GM23248 (cell line): ENCODE measurements at regions not wholly inside any gene's neighbourhood (a gene's known extent, or its start where the extent isn't known, plus 50 kb on each side); places are given as distances from the start of the nearest gene placed in this dataset.

Experiments used
- DNase-seq: peaks from one replicate; pipeline ENCODE4 v3.0.0-alpha.2; 2015
- H2AFZ ChIP-seq: fragments of 200-600 bp; sonication (generic); 2 replicates; pipeline ENCODE4 v1.6.1; 2016; ENCODE audit warnings: antibody characterized with exemption
- H3F3A ChIP-seq: fragments of 200-600 bp; sonication (generic); 2 replicates; pipeline ENCODE4 v1.6.1; 2016; ENCODE audit warnings: mild to moderate bottlenecking, antibody characterized with exemption, mixed run types; ENCODE audit not compliant: insufficient read depth
- H3K27ac ChIP-seq: fragments of 200-600 bp; sonication (generic); 2 replicates; pipeline ENCODE4 v1.5.1; 2016; ENCODE audit warnings: mild to moderate bottlenecking
- H3K27me3 ChIP-seq: fragments of 200-600 bp; sonication (generic); replicated peaks from 2 replicates; pipeline ENCODE4 v1.6.1; 2016; ENCODE audit warnings: mild to moderate bottlenecking; ENCODE audit not compliant: insufficient read depth
- H3K36me3 ChIP-seq: fragments of 200-600 bp; sonication (generic); 2 replicates; pipeline ENCODE4 v1.6.1; 2016; ENCODE audit warnings: low read depth, mild to moderate bottlenecking
- H3K4me1 ChIP-seq: fragments of 200-600 bp; sonication (generic); 2 replicates; pipeline ENCODE4 v1.6.1; 2016; ENCODE audit warnings: mild to moderate bottlenecking; ENCODE audit not compliant: insufficient read depth
- H3K4me2 ChIP-seq: fragments of 200-600 bp; sonication (generic); one replicate; pipeline ENCODE4 v1.6.1; 2016; ENCODE audit warnings: mild to moderate bottlenecking; ENCODE audit not compliant: unreplicated experiment
- H3K4me3 ChIP-seq: fragments of 200-600 bp; sonication (generic); 2 replicates; pipeline ENCODE4 v1.5.1; 2016; ENCODE audit warnings: mild to moderate bottlenecking
- H3K79me2 ChIP-seq: fragments of 200-600 bp; sonication (generic); 2 replicates; pipeline ENCODE4 v1.6.1; 2016; ENCODE audit warnings: mild to moderate bottlenecking; ENCODE audit not compliant: insufficient read depth
- H3K9ac ChIP-seq: fragments of 200-600 bp; sonication (generic); 2 replicates; pipeline ENCODE4 v1.6.1; 2016; ENCODE audit warnings: mild to moderate bottlenecking
- H3K9me2 ChIP-seq: fragments of 200-600 bp; sonication (generic); 2 replicates; pipeline ENCODE4 v1.6.1; 2016; ENCODE audit warnings: mixed run types, mild to moderate bottlenecking, moderate library complexity; ENCODE audit not compliant: insufficient read depth
- H3K9me3 ChIP-seq: fragments of 200-600 bp; sonication (generic); one replicate; pipeline ENCODE4 v1.6.1; 2017; ENCODE audit warnings: low read depth
- H4K20me1 ChIP-seq: fragments of 200-600 bp; sonication (generic); 2 replicates; pipeline ENCODE4 v1.6.0; 2016; ENCODE audit not compliant: insufficient read depth
- EZH2 ChIP-seq: fragments of 200-600 bp; sonication (generic); IDR thresholded peaks from 2 replicates; pipeline ENCODE4 v1.6.1; 2018; ENCODE audit warnings: antibody characterized with exemption, mild to moderate bottlenecking; ENCODE audit not compliant: insufficient read depth, poor library complexity, severe bottlenecking
- EZH2phosphoT487 ChIP-seq: fragments of 200-600 bp; sonication (generic); IDR thresholded peaks from 2 replicates; pipeline ENCODE4 v1.6.1; 2018; ENCODE audit warnings: antibody characterized with exemption, moderate library complexity, mild to moderate bottlenecking, low read depth; ENCODE audit not compliant: insufficient read depth
- WGBS, 2 experiments: methylation state at CpG; one replicate each; pipeline ENCODE4 v1.1.6; 2015 to 2017; ENCODE audit warnings: low lambda C conversion rate in 2 of 2, low coverage in 1 of 2; ENCODE audit errors: missing lambda C conversion rate in 2 of 2; 5-methylcytosine and 5-hydroxymethylcytosine counted together
- in situ Hi-C: fragments of 300-500 bp; cut with MboI; formaldehyde crosslinking; loops from 2 replicates; pipeline ENCODE4 v1.15.0; 2020

DNA sequence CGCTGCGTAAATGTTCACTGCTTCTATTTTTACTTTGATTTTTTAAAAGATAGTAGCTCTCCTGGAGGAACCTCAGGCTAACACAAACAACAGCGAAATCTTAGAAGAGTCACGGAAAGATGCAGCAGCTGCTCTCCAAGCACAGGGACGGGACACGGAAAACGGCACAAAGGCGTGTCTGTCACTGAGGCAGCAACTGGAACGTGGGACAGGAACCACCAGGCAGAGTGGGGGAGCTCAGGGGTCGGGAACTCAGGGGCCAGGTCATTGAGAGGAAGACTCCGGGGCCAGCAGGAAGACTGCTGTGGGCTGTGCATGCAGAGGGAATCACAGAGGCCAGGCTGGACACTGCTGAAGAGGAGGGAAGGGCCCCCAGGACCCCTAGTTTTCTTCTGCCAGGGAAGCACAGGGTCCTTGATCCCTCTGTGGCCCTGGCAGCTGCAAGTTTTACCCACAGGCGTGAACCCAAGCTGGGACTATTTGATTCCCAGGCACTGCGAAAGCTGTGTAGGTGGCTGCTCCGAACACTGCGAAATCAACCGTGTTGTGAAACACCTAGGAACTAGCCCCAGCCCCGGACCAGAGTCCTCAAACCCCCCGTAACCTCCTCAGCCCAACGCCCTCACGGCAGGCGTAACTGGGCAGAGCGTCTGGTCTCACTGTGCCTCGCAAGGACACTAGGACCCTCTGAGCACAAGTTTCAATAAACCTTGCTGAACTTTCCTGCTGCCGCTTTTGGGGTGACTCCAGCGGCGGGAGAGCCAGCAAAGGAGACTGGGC, 263.0 kb downstream of the EIPR1 start:
- no peaks in the 10 kb centered on the region for H3K9me3 ChIP-seq
- no peak overlapping the region for H3K4me3 ChIP-seq

GRCh38 chr2:3113769-3114168, 263.8 kb downstream of the EIPR1 start:
- Histone ChIP-seq H3K27ac (no peak overlapping the region), H3F3A (peaks cover 6% of the 10 kb centered on the region; the same call in 1 of the 2 replicates), H3K4me2 (no peak overlapping the region), H3K36me3 (no peaks in the 10 kb centered on the region), H3K79me2 (no peaks in the 10 kb centered on the region), H3K9me3 (no peaks in the 10 kb centered on the region), H4K20me1 (no peaks in the 10 kb centered on the region), H3K4me3 (no peak overlapping the region), H3K27me3 (no peaks in the 10 kb centered on the region), H2AFZ (no peak overlapping the region), H3K4me1 (no peaks in the 10 kb centered on the region), H3K9ac (no peak overlapping the region), H3K9me2 (no peaks in the 10 kb centered on the region)
- 32 to 49% methylated on average over 6 of the region's 6 CpGs for WGBS, 2 experiments
- TF ChIP-seq EZH2phosphoT487 (no peak), EZH2 (no peak)
- DNase-seq, result no peak
- in situ Hi-C loops, result no loop called here

More for the DNA sequence above, 263.0 kb downstream of the EIPR1 start:
- TF ChIP-seq EZH2phosphoT487 (no peak), EZH2 (no peak)
- Histone ChIP-seq H3K9ac (no peak overlapping the region), H3K27ac (no peak overlapping the region), H3F3A (peaks cover 6% of the 10 kb centered on the region; the same call in 1 of the 2 replicates), H2AFZ (no peak overlapping the region), H3K9me2 (no peaks in the 10 kb centered on the region), H3K4me2 (no peak overlapping the region), H4K20me1 (no peaks in the 10 kb centered on the region), H3K4me1 (no peaks in the 10 kb centered on the region), H3K79me2 (no peaks in the 10 kb centered on the region), H3K36me3 (no peaks in the 10 kb centered on the region), H3K27me3 (no peaks in the 10 kb centered on the region)
- no peak for DNase-seq
- in situ Hi-C loops, result no loop called here
- 64 to 67% methylated on average over 26 of the region's 26 CpGs for WGBS, 2 experiments

DNA sequence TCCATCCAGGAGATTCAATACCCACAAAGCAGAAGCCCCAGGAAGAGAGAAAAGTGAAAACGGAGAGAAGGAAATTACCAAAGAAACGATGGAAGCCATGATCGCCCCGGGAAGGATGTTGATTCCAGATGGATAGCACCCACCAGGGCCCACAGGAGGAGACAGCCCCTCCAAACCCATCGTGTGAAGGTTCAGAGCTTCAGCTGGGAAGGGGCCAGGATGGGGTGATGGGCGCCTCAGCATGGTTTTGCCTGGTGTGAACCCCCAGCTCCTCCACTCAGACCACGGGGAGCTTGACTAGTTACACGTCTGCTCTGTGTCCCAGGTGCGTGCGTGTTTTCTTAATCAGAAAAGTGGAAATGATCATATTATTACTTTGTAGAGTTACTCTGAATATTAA, 264.5 kb downstream of the EIPR1 start:
- Histone ChIP-seq H3K9ac (no peak overlapping the region), H3K79me2 (no peaks in the 10 kb centered on the region), H2AFZ (no peak overlapping the region), H3K9me2 (no peaks in the 10 kb centered on the region), H3F3A (peaks cover 6% of the 10 kb centered on the region; the same call in 1 of the 2 replicates), H3K27me3 (no peaks in the 10 kb centered on the region), H3K36me3 (no peaks in the 10 kb centered on the region), H3K4me1 (no peaks in the 10 kb centered on the region), H3K27ac (no peak overlapping the region), H3K4me2 (no peak overlapping the region), H4K20me1 (no peaks in the 10 kb centered on the region), H3K9me3 (no peaks in the 10 kb centered on the region), H3K4me3 (no peak overlapping the region)
- TF ChIP-seq EZH2 (no peak), EZH2phosphoT487 (no peak)
- 19 to 26% methylated on average over 10 of the region's 10 CpGs for WGBS, 2 experiments
- DNase-seq, result no peak
- in situ Hi-C loops, result no loop called here

GRCh38 chr2:3112553-3112952, 265.1 kb downstream of the EIPR1 start:
- 29 to 36% methylated on average over 10 of the region's 10 CpGs for WGBS, 2 experiments
- H2AFZ ChIP-seq, result no peak overlapping the region
- no peaks in the 10 kb centered on the region for H3K36me3 ChIP-seq
- H3K4me1 ChIP-seq, result no peaks in the 10 kb centered on the region
- no peak overlapping the region for H3K9ac ChIP-seq
- H3K4me3 ChIP-seq, result no peak overlapping the region
- no peaks in the 10 kb centered on the region for H3K9me2 ChIP-seq
- no peaks in the 10 kb centered on the region for H3K79me2 ChIP-seq
- TF ChIP-seq EZH2phosphoT487 (no peak), EZH2 (no peak)
- peaks cover 6% of the 10 kb centered on the region; the same call in 1 of the 2 replicates for H3F3A ChIP-seq
- H3K4me2 ChIP-seq, result no peak overlapping the region
- no peak overlapping the region for H3K27ac ChIP-seq
- no peaks in the 10 kb centered on the region for H3K9me3 ChIP-seq
- no peaks in the 10 kb centered on the region for H4K20me1 ChIP-seq
- in situ Hi-C loops, result no loop called here
- no peaks in the 10 kb centered on the region for H3K27me3 ChIP-seq
- no peak for DNase-seq

DNA sequence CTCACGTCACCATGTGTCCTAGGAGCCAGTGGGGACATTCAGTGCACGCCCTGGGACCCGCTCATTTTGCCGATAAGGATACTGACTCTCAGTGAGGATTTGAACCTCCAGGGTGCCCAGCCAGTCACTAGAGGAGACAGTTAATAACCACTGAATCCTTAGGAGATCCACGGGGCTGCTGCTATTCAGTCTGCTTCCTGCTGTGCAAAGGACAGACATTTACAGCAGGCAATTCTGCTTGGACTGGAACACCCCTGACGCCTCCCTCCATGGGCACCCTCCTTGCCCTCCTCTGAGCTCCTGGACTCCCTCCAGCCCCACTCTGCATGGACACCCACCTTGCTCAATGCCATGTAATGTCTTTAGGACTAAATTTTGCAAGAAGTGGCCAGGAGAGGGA, 265.5 kb downstream of the EIPR1 start:
- Histone ChIP-seq H4K20me1 (no peaks in the 10 kb centered on the region), H3K27me3 (no peaks in the 10 kb centered on the region), H3K9ac (no peak overlapping the region), H3F3A (peaks cover 6% of the 10 kb centered on the region; the same call in 1 of the 2 replicates), H3K4me3 (no peak overlapping the region), H2AFZ (no peak overlapping the region), H3K4me1 (no peaks in the 10 kb centered on the region), H3K4me2 (no peak overlapping the region), H3K9me2 (no peaks in the 10 kb centered on the region), H3K9me3 (no peaks in the 10 kb centered on the region), H3K27ac (no peak overlapping the region), H3K36me3 (no peaks in the 10 kb centered on the region), H3K79me2 (no peaks in the 10 kb centered on the region)
- no peak for TF ChIP-seq EZH2phosphoT487
- no peak for TF ChIP-seq EZH2
- 40 to 50% methylated on average over 6 of the region's 6 CpGs for WGBS, 2 experiments
- no peak for DNase-seq
- in situ Hi-C loops, result no loop called here
